Adrenal gland (tissue), 9 donors: ENCODE measurements at regions not wholly inside any gene's neighbourhood (a gene's known extent, or its start where the extent isn't known, plus 50 kb on each side); places are given as distances from the start of the nearest gene placed in this dataset.

Experiments
- DNase-seq, 7 donors: peaks; one replicate each; pipeline ENCODE4 v3.0.0-alpha.2; 2019 to 2020
- H3K27ac ChIP-seq, 5 donors: fragments of 200-600 bp; sonication (generic) in 4 of 5; 1 replicate in 3 of 5; 2 replicates in 2 of 5; pipeline versions ENCODE4 v1.5.1 to v1.8.0; 2016 to 2020; ENCODE audit warnings: mild to moderate bottlenecking in 1 of 5
- H3K27me3 ChIP-seq: fragments of 200-600 bp; 2 replicates; pipeline ENCODE4 v1.8.0; 2021
- H3K36me3 ChIP-seq, 2 donors: fragments of 200-600 bp; replicated peaks in 1 of 2; 1 replicate in 1 of 2; 2 replicates in 1 of 2; pipeline versions ENCODE4 v1.5.1 to v1.8.0; 2018 to 2022
- H3K4me1 ChIP-seq, 2 donors: fragments of 200-600 bp; replicated peaks in 1 of 2; 1 replicate in 1 of 2; 2 replicates in 1 of 2; pipeline versions ENCODE4 v1.5.1 to v1.8.0; 2018 to 2021
- H3K4me3 ChIP-seq, 4 donors: fragments of 200-600 bp; sonication (generic) in 3 of 4; one replicate each; pipeline ENCODE4 v1.5.1; 2016 to 2018
- H3K9me3 ChIP-seq, 3 donors: fragments of 200-600 bp; sonication (generic) in 1 of 3; replicated peaks in 1 of 3; 1 replicate in 2 of 3; 2 replicates in 1 of 3; pipeline versions ENCODE4 v1.5.1 to v1.8.0; 2016 to 2021
- CTCF ChIP-seq, 6 experiments: fragments of 450-650 bp in 4 of 6; fragments of 200-600 bp in 2 of 6; sonication (generic) in 1 of 6; IDR thresholded peaks; 1 replicate in 5 of 6; 2 replicates in 1 of 6; pipeline versions ENCODE4 v1.5.1 to v1.8.0; 2016 to 2021; ENCODE audit warnings: antibody characterized with exemption in 6 of 6, mild to moderate bottlenecking in 2 of 6, moderate library complexity in 1 of 6
- POLR2A ChIP-seq, 2 donors: fragments of 450-650 bp; IDR thresholded peaks; one replicate each; pipeline ENCODE4 v1.6.1; 2017; ENCODE audit warnings: antibody characterized with exemption in 2 of 2, mild to moderate bottlenecking in 2 of 2, moderate library complexity in 1 of 2
- WGBS, 4 donors: extraction: QIAGEN DNeasy Blood & Tissue Kit in 2 of 4; methylation state at CpG; one replicate each; pipeline versions ENCODE4 v1.1.5 to v1.1.7; 2013 to 2017; 5-methylcytosine and 5-hydroxymethylcytosine counted together
- intact Hi-C, 2 donors: fragments of 100-400 bp; cut with DNase I; formaldehyde crosslinking; loops; one replicate each; pipeline versions ENCODE4 v1.14.1 to v1.15.0; 2022 to 2023
- donor health status: healthy with polysubstance abuse.
- donor health status: Bipolar disorder and iron deficiency.
- donor health status: DM: yes; HTN: yes; CAD: no.
- donor health status: DM: no; HTN: no; CAD: no.
- donor health status: DM: no; HTN: no; CAD: no.

- Histone ChIP-seq H3K27me3 (no peaks in the 10 kb centered on the region), H3K4me1 (no peaks in the 10 kb centered on the region), H3K9me3 (no peaks in the 10 kb centered on the region), H3K27ac (no peak overlapping the region), H3K36me3 (no peaks in the 10 kb centered on the region), H3K4me3 (no peak overlapping the region)
- intact Hi-C loops: no loop called here
- TF ChIP-seq CTCF (IDR thresholded peaks at IDR 0.05): no peak
- no peak for TF ChIP-seq POLR2A (IDR thresholded peaks at IDR 0.05)
- 78 to 89% (median 82%) methylated on average over 1 of the region's 1 CpG for WGBS, 4 donors
- no peak for DNase-seq
Observed at GRCh38 chr2:155770516-155770915, 562.0 kb downstream of the NR4A2 start.

GRCh38 chr2:155766342-155767115 is 566.0 kb downstream of the NR4A2 start:
- DNase-seq: no peak
- WGBS, 4 donors: 56 to 80% (median 59%) methylated on average over 2 to 8 of the region's 8 CpGs
- intact Hi-C loops: no loop called here

GRCh38 chr2:155755481-155755880 is 577.0 kb downstream of the NR4A2 start:
- H3K36me3 ChIP-seq: no peaks in the 10 kb centered on the region
- H3K4me1 ChIP-seq: no peaks in the 10 kb centered on the region
- no peak for TF ChIP-seq POLR2A (IDR thresholded peaks at IDR 0.05)
- no peak for TF ChIP-seq CTCF (IDR thresholded peaks at IDR 0.05)
- no peak overlapping the region for H3K27ac ChIP-seq
- H3K27me3 ChIP-seq: no peaks in the 10 kb centered on the region
- H3K4me3 ChIP-seq: no peak overlapping the region
- no peaks in the 10 kb centered on the region for H3K9me3 ChIP-seq
- DNase-seq: no peak
- intact Hi-C loops: no loop called here

More at GRCh38 chr2:155766342-155767115, 566.0 kb downstream of the NR4A2 start:
- Histone ChIP-seq H3K4me3 (no peak overlapping the region), H3K9me3 (no peaks in the 10 kb centered on the region), H3K27ac (no peak overlapping the region), H3K36me3 (no peaks in the 10 kb centered on the region), H3K4me1 (no peaks in the 10 kb centered on the region), H3K27me3 (no peaks in the 10 kb centered on the region)
- TF ChIP-seq POLR2A (IDR thresholded peaks at IDR 0.05) (no peak), CTCF (IDR thresholded peaks at IDR 0.05) (no peak)

GRCh38 chr2:155748131-155748530 is 584.4 kb downstream of the NR4A2 start:
- H3K4me1 ChIP-seq: no peaks in the 10 kb centered on the region
- H3K27me3 ChIP-seq: no peaks in the 10 kb centered on the region
- intact Hi-C loops: no loop called here
- H3K4me3 ChIP-seq: no peak overlapping the region
- no peaks in the 10 kb centered on the region for H3K9me3 ChIP-seq
- H3K27ac ChIP-seq: no peak overlapping the region
- no peaks in the 10 kb centered on the region for H3K36me3 ChIP-seq
- 43 to 67% (median 48%) methylated on average over 1 to 4 of the region's 4 CpGs for WGBS, 4 donors
- DNase-seq: no peak
- TF ChIP-seq POLR2A (IDR thresholded peaks at IDR 0.05) (no peak), CTCF (IDR thresholded peaks at IDR 0.05) (no peak)
